Liver (tissue), 8 donors: ENCODE measurements at regions not wholly inside any gene's neighbourhood (a gene's known extent, or its start where the extent isn't known, plus 50 kb on each side); places are given as distances from the start of the nearest gene placed in this dataset.

Experiments
- DNase-seq: peaks from one replicate; pipeline ENCODE4 v3.0.0-alpha.2; 2017; ENCODE audit warnings: low spot score
- H3K27ac ChIP-seq, 2 donors: one replicate each; pipeline ENCODE4 v1.7.0; 2013; ENCODE audit warnings: inconsistent platforms in 2 of 2, low read length in 2 of 2, control low read depth in 1 of 2, low read depth in 1 of 2, mild to moderate bottlenecking in 1 of 2
- H3K27me3 ChIP-seq, 4 donors: one replicate each; pipeline versions ENCODE4 v1.6.1 to v1.7.0; 2013; ENCODE audit warnings: low read length in 3 of 4, inconsistent platforms in 1 of 4, mild to moderate bottlenecking in 1 of 4, moderate library complexity in 1 of 4; ENCODE audit not compliant: control insufficient read depth in 4 of 4, insufficient read depth in 4 of 4
- H3K36me3 ChIP-seq, 4 donors: one replicate each; pipeline versions ENCODE4 v1.6.1 to v1.7.0; 2013; ENCODE audit warnings: low read length in 3 of 4, mild to moderate bottlenecking in 3 of 4, low read depth in 1 of 4, moderate library complexity in 1 of 4; ENCODE audit not compliant: control insufficient read depth in 4 of 4, insufficient read depth in 3 of 4
- H3K4me1 ChIP-seq, 4 donors: one replicate each; pipeline versions ENCODE4 v1.6.1 to v1.7.0; 2013; ENCODE audit warnings: low read length in 3 of 4, mild to moderate bottlenecking in 3 of 4, moderate library complexity in 1 of 4; ENCODE audit not compliant: control insufficient read depth in 4 of 4, insufficient read depth in 4 of 4
- H3K4me3 ChIP-seq, 3 donors: one replicate each; pipeline versions ENCODE4 v1.6.1 to v1.7.0; 2013; ENCODE audit warnings: low read length in 3 of 3, control low read depth in 1 of 3, low read depth in 1 of 3, mild to moderate bottlenecking in 1 of 3
- H3K9ac ChIP-seq, 2 donors: one replicate each; pipeline ENCODE4 v1.7.0; 2013; ENCODE audit warnings: low read length in 2 of 2, mild to moderate bottlenecking in 2 of 2, moderate library complexity in 2 of 2, control low read depth in 1 of 2, low read depth in 1 of 2
- H3K9me3 ChIP-seq, 4 donors: one replicate each; pipeline versions ENCODE4 v1.6.1 to v1.7.0; 2013; ENCODE audit warnings: low read length in 3 of 4; ENCODE audit not compliant: control insufficient read depth in 4 of 4
- CTCF ChIP-seq: fragments of 150-350 bp; IDR thresholded peaks from 2 replicates; pipeline ENCODE4 v1.5.1; 2017; ENCODE audit warnings: improper control_type of control experiment, low read depth, low read length; ENCODE audit not compliant: missing input control
- EGR1 ChIP-seq, 2 donors: IDR thresholded peaks; 2 replicates each; pipeline ENCODE4 v1.6.1; 2016 to 2018; ENCODE audit warnings: antibody characterized with exemption in 2 of 2, low read depth in 2 of 2
- FOXA2 ChIP-seq: IDR thresholded peaks from 2 replicates; pipeline ENCODE4 v1.6.1; 2016; ENCODE audit warnings: antibody characterized with exemption
- GABPA ChIP-seq, 2 donors: IDR thresholded peaks in 1 of 2; conservative IDR thresholded peaks in 1 of 2; 2 replicates each; pipeline ENCODE4 v1.6.1; 2016; ENCODE audit warnings: antibody characterized with exemption in 2 of 2, mild to moderate bottlenecking in 1 of 2, moderate library complexity in 1 of 2
- HNF4A ChIP-seq, 2 donors: conservative IDR thresholded peaks; 2 replicates each; pipeline ENCODE4 v1.6.1; 2016; ENCODE audit warnings: antibody characterized with exemption in 2 of 2, mild to moderate bottlenecking in 2 of 2
- HNF4G ChIP-seq: IDR thresholded peaks from 2 replicates; pipeline ENCODE4 v1.6.1; 2016; ENCODE audit warnings: antibody characterized with exemption
- JUND ChIP-seq, 2 donors: IDR thresholded peaks; 2 replicates each; pipeline ENCODE4 v1.6.1; 2016; ENCODE audit warnings: antibody characterized with exemption in 2 of 2
- NR2F2 ChIP-seq: IDR thresholded peaks from 2 replicates; pipeline ENCODE4 v1.6.1; 2016; ENCODE audit warnings: antibody characterized with exemption
- RAD21 ChIP-seq, 2 donors: IDR thresholded peaks; 2 replicates each; pipeline ENCODE4 v1.6.1; 2016; ENCODE audit warnings: antibody characterized with exemption in 2 of 2, mild to moderate bottlenecking in 2 of 2
- REST ChIP-seq: IDR thresholded peaks from 2 replicates; pipeline ENCODE4 v1.6.1; 2016; ENCODE audit warnings: antibody characterized with exemption, mild to moderate bottlenecking
- RXRA ChIP-seq, 2 donors: IDR thresholded peaks; 2 replicates each; pipeline ENCODE4 v1.6.1; 2017 to 2018; ENCODE audit warnings: antibody characterized with exemption in 2 of 2, mild to moderate bottlenecking in 1 of 2
- SP1 ChIP-seq: IDR thresholded peaks from 2 replicates; pipeline ENCODE4 v1.6.1; 2018; ENCODE audit warnings: antibody characterized with exemption, mild to moderate bottlenecking
- TAF1 ChIP-seq: conservative IDR thresholded peaks from 2 replicates; pipeline ENCODE4 v1.6.1; 2016; ENCODE audit warnings: antibody characterized with exemption, mild to moderate bottlenecking
- YY1 ChIP-seq: IDR thresholded peaks from 2 replicates; pipeline ENCODE4 v1.6.1; 2016; ENCODE audit warnings: antibody characterized with exemption, mild to moderate bottlenecking
- ZBTB33 ChIP-seq: IDR thresholded peaks from 2 replicates; pipeline ENCODE4 v1.6.1; 2016; ENCODE audit warnings: antibody characterized with exemption
- WGBS: extraction: QIAGEN DNeasy Blood & Tissue Kit; methylation state at CpG from one replicate; pipeline ENCODE4 v1.1.7; 2013; 5-methylcytosine and 5-hydroxymethylcytosine counted together
- TF ChIP-seq, protein P1 (sequence below): IDR thresholded peaks from 2 replicates; pipeline ENCODE4 v1.6.1; 2016; ENCODE audit warnings: antibody characterized with exemption
- TF ChIP-seq, protein P2 (sequence below): IDR thresholded peaks from 2 replicates; pipeline ENCODE4 v1.6.1; 2016; ENCODE audit warnings: antibody characterized with exemption
- donor health status: healthy.
- donor health status: healthy.
- donor health status: healthy.
- donor health status: healthy.
- donor health status: healthy.

GRCh38 chr4:143089847-143090246 is 94.9 kb upstream of the USP38 start:
- TF ChIP-seq TAF1: no peak
- no peak for TF ChIP-seq ZBTB33
- TF ChIP-seq REST: no peak
- no peak for TF ChIP-seq EGR1 (IDR thresholded peaks at IDR 0.05; ENCODE audit: low read depth in 2 of 2)
- no peak for TF ChIP-seq HNF4G
- no peak for TF ChIP-seq NR2F2
- no peak for TF ChIP-seq RXRA (IDR thresholded peaks at IDR 0.05)
- no peak for TF ChIP-seq GABPA (IDR thresholded peaks at IDR 0.05 in 1 of 2, conservative IDR thresholded peaks at IDR 0.05 in 1 of 2)
- TF ChIP-seq, protein P1, sequence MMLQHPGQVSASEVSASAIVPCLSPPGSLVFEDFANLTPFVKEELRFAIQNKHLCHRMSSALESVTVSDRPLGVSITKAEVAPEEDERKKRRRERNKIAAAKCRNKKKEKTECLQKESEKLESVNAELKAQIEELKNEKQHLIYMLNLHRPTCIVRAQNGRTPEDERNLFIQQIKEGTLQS: no peak
- no peak for TF ChIP-seq RAD21 (IDR thresholded peaks at IDR 0.05)
- TF ChIP-seq SP1: no peak
- TF ChIP-seq YY1: no peak
- TF ChIP-seq, protein P2, sequence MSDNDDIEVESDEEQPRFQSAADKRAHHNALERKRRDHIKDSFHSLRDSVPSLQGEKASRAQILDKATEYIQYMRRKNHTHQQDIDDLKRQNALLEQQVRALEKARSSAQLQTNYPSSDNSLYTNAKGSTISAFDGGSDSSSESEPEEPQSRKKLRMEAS: no peak
- TF ChIP-seq HNF4A (conservative IDR thresholded peaks at IDR 0.05): no peak
- TF ChIP-seq CTCF: no peak
- H3K9me3 ChIP-seq: no peaks in the 10 kb centered on the region
- H3K27ac ChIP-seq: no peak overlapping the region

GRCh38 chr4:143091862-143092261 is 92.9 kb upstream of the USP38 start:
- Histone ChIP-seq H3K4me1 (no peaks in the 10 kb centered on the region), H3K9me3 (no peaks in the 10 kb centered on the region), H3K36me3 (no peaks in the 10 kb centered on the region), H3K27me3 (peaks cover 0 to 2% (median 0%) of the 10 kb centered on the region in 4 donors), H3K27ac (no peak overlapping the region), H3K4me3 (no peak overlapping the region), H3K9ac (no peak overlapping the region)
- DNase-seq: no peak
- TF ChIP-seq HNF4G (no peak), JUND (IDR thresholded peaks at IDR 0.05) (no peak), FOXA2 (no peak), NR2F2 (no peak), SP1 (no peak), CTCF (no peak)
- WGBS: 69% methylated on average over 2 of the region's 2 CpGs

More at GRCh38 chr4:143089847-143090246, 94.9 kb upstream of the USP38 start:
- Histone ChIP-seq H3K4me3 (no peak overlapping the region), H3K4me1 (no peaks in the 10 kb centered on the region), H3K9ac (no peak overlapping the region), H3K36me3 (no peaks in the 10 kb centered on the region), H3K27me3 (peaks cover 0 to 2% (median 0%) of the 10 kb centered on the region in 4 donors)
- DNase-seq: no peak
